Endodermal cell (in vitro differentiated cells): ENCODE measurements at regions not wholly inside any gene's neighbourhood (a gene's known extent, or its start where the extent isn't known, plus 50 kb on each side); places are given as distances from the start of the nearest gene placed in this dataset.
"Not testable (repeated sequence)": the region's sequence is repeated elsewhere in the genome, so short reads cannot be mapped to it uniquely, and the experiment has no call there.

ENCODE experiments used
- DNase-seq: peaks from one replicate; pipeline ENCODE4 v3.0.0-alpha.2; 2017
- H3K27ac ChIP-seq: 2 replicates; pipeline ENCODE4 v1.5.1; 2013; ENCODE audit warnings: mild to moderate bottlenecking, low read depth, low read length, moderate library complexity
- H3K27me3 ChIP-seq: 2 replicates; pipeline ENCODE4 v1.6.1; 2013; ENCODE audit warnings: mild to moderate bottlenecking, low read length, moderate library complexity; ENCODE audit not compliant: insufficient read depth, control insufficient read depth, poor library complexity, severe bottlenecking
- H3K36me3 ChIP-seq: 2 replicates; pipeline ENCODE4 v1.7.0; 2013; ENCODE audit warnings: mild to moderate bottlenecking, low read length, moderate library complexity; ENCODE audit not compliant: control insufficient read depth, insufficient read depth
- H3K4me1 ChIP-seq: one replicate; pipeline ENCODE4 v1.7.0; 2013; ENCODE audit warnings: low read length; ENCODE audit not compliant: control insufficient read depth, insufficient read depth
- H3K4me3 ChIP-seq: 2 replicates; pipeline ENCODE4 v1.5.1; 2013; ENCODE audit warnings: mild to moderate bottlenecking, low read length, moderate library complexity
- H3K9ac ChIP-seq: 2 replicates; pipeline ENCODE4 v1.6.1; 2013; ENCODE audit warnings: mild to moderate bottlenecking, low read length, moderate library complexity; ENCODE audit not compliant: poor library complexity, severe bottlenecking; ENCODE audit errors: extremely low read depth
- H3K9me3 ChIP-seq: 2 replicates; pipeline ENCODE4 v1.6.1; 2013; ENCODE audit warnings: mild to moderate bottlenecking, low read length, moderate library complexity; ENCODE audit not compliant: control insufficient read depth
- H3K27ac Mint-ChIP-seq: 2 replicates; pipeline ENCODE4 v1.8.0; 2020; ENCODE audit warnings: mixed read lengths
- H3K27me3 Mint-ChIP-seq: 2 replicates; pipeline ENCODE4 v1.8.0; 2021; ENCODE audit warnings: mild to moderate bottlenecking, mixed read lengths; ENCODE audit not compliant: insufficient read depth
- H3K36me3 Mint-ChIP-seq: 2 replicates; pipeline ENCODE4 v1.8.0; 2020; ENCODE audit warnings: low read depth, mixed read lengths
- H3K4me1 Mint-ChIP-seq: 2 replicates; pipeline ENCODE4 v1.8.0; 2020; ENCODE audit warnings: mixed read lengths
- H3K4me3 Mint-ChIP-seq: 2 replicates; pipeline ENCODE4 v1.8.0; 2020; ENCODE audit warnings: mild to moderate bottlenecking, moderate library complexity, mixed read lengths
- H3K9me3 Mint-ChIP-seq: 2 replicates; pipeline ENCODE4 v1.8.0; 2020; ENCODE audit warnings: mild to moderate bottlenecking, mixed read lengths
- CTCF ChIP-seq: fragments of 200-600 bp; sonication (generic); conservative IDR thresholded peaks from 2 replicates; pipeline ENCODE4 v1.5.0; 2021; ENCODE audit warnings: antibody characterized with exemption, mild to moderate bottlenecking
- WGBS, 2 experiments: methylation state at CpG; one replicate each; pipeline versions ENCODE4 v1.1.5 to v1.1.7; 2013; ENCODE audit warnings: missing lambda C conversion rate in 2 of 2, mixed read lengths in 1 of 2; ENCODE audit not compliant: insufficient coverage in 1 of 2, insufficient read length in 1 of 2; 5-methylcytosine and 5-hydroxymethylcytosine counted together

GRCh38 chr4:42237451-42237850, 85.0 kb upstream of the BEND4 start:
- H3K27ac ChIP-seq, result no peak overlapping the region
- H3K9ac ChIP-seq, result no peak overlapping the region
- no peak overlapping the region for H3K4me3 Mint-ChIP-seq
- 90 to 96% methylated on average over 4 to 6 of the region's 6 CpGs for WGBS, 2 experiments
- no peaks in the 10 kb centered on the region for H3K36me3 ChIP-seq
- H3K27me3 ChIP-seq, result no peaks in the 10 kb centered on the region
- TF ChIP-seq CTCF, result no peak
- no peaks in the 10 kb centered on the region for H3K36me3 Mint-ChIP-seq
- H3K27ac Mint-ChIP-seq, result no peak overlapping the region
- no peaks in the 10 kb centered on the region for H3K9me3 Mint-ChIP-seq
- DNase-seq, result no peak
- no peaks in the 10 kb centered on the region for H3K4me1 Mint-ChIP-seq
- H3K27me3 Mint-ChIP-seq, result no peaks in the 10 kb centered on the region
- H3K4me1 ChIP-seq, result no peaks in the 10 kb centered on the region
- no peak overlapping the region for H3K4me3 ChIP-seq
- H3K9me3 ChIP-seq, result no peaks in the 10 kb centered on the region

DNA sequence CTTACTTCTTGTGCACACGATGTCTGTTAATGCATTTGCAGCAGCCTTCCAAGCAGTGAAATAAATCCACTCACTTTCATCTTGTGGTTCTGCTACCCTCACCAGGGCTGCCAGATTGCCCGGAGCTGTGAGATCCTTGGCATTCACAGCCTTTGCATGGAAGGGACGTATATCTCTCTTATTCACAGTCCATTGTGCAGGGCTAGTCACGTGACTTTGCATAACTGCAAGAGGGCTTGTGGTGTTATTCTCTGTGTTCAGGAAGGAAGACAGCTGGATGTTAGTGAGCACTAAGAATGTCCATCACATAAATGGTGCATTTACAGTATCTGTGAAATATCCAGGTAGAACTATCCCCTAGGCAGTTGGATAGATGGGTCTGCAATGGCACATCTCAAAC, 96.5 kb upstream of the BEND4 start:
- no peaks in the 10 kb centered on the region for H3K27me3 Mint-ChIP-seq

DNA sequence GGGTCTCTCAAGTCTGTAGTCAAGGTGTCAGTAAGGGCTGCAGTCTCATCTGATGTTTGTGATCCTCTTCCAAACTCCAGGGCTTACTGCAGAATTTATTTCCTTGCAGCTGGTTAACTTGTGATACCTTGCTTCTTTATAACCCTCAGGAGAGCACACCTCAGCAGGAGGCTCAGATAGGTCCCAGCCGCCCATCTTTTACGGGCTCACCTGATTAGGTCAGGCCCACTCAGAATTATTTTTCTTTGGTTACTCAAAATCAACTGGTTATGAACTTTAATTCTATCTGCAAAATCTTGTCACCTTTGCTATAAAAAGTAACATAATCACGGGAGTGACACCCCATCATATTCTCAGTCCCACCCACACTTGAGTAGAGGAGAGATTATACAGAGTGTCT, 99.9 kb upstream of the BEND4 start:
- no peak overlapping the region for H3K27ac Mint-ChIP-seq
- no peak overlapping the region for H3K4me3 Mint-ChIP-seq
- no peaks in the 10 kb centered on the region for H3K27me3 ChIP-seq
- H3K36me3 ChIP-seq, result no peaks in the 10 kb centered on the region
- H3K9me3 Mint-ChIP-seq, result no peaks in the 10 kb centered on the region
- no peaks in the 10 kb centered on the region for H3K9me3 ChIP-seq
- H3K27me3 Mint-ChIP-seq, result no peaks in the 10 kb centered on the region
- H3K36me3 Mint-ChIP-seq, result no peaks in the 10 kb centered on the region
- H3K4me1 ChIP-seq, result no peaks in the 10 kb centered on the region
- H3K4me3 ChIP-seq, result no peak overlapping the region
- WGBS, 2 experiments, result 83 to 100% methylated on average over 2 to 3 of the region's 3 CpGs
- DNase-seq, result no peak
- no peak overlapping the region for H3K9ac ChIP-seq
- no peaks in the 10 kb centered on the region for H3K4me1 Mint-ChIP-seq
- TF ChIP-seq CTCF, result no peak
- H3K27ac ChIP-seq, result no peak overlapping the region

More for the DNA sequence above, 96.5 kb upstream of the BEND4 start:
- TF ChIP-seq CTCF, result no peak
- Mint-ChIP-seq H3K4me1 (no peaks in the 10 kb centered on the region), H3K36me3 (no peaks in the 10 kb centered on the region), H3K9me3 (no peaks in the 10 kb centered on the region), H3K4me3 (no peak overlapping the region), H3K27ac (no peak overlapping the region)
- no peak overlapping the region for H3K27ac ChIP-seq
- WGBS, 2 experiments, result 84 to 100% methylated on average over 2 to 4 of the region's 4 CpGs
- no peaks in the 10 kb centered on the region for H3K4me1 ChIP-seq
- H3K9ac ChIP-seq, result no peak overlapping the region
- no peak overlapping the region for H3K4me3 ChIP-seq
- no peaks in the 10 kb centered on the region for H3K36me3 ChIP-seq
- H3K27me3 ChIP-seq, result no peaks in the 10 kb centered on the region
- no peaks in the 10 kb centered on the region for H3K9me3 ChIP-seq
- DNase-seq, result no peak

DNA sequence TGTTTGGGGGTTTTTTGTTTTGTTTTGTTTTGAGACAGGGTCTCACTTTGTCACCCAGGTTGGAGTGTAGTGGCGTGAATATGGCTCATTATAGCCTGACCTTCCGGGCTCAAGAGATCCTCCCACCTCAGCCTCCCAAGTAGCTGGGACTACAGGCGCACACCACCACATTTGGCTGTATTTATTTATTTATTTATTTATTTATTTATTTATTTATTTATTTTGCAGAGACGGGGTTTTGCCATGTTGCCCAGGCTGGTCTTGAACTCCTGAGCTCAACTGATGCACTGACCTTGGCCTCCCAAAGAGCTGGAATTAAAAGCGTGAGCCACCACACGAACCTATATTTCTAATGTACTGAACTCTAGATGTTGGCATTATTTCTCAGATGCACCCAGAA, 105.2 kb upstream of the BEND4 start:
- H3K27ac ChIP-seq, H3K9ac ChIP-seq, DNase-seq, H3K4me1 ChIP-seq, H3K9me3 Mint-ChIP-seq, H3K27me3 ChIP-seq, H3K36me3 Mint-ChIP-seq, H3K4me3 Mint-ChIP-seq, H3K4me1 Mint-ChIP-seq, H3K9me3 ChIP-seq, H3K36me3 ChIP-seq, H3K27ac Mint-ChIP-seq, H3K27me3 Mint-ChIP-seq, H3K4me3 ChIP-seq: not testable (repeated sequence)
- 96 to 97% methylated on average over 3 to 5 of the region's 6 CpGs for WGBS, 2 experiments
